Activated CD8-positive, alpha-beta memory T cell treated with anti-CD3 and anti-CD28 coated beads, Interleukin-2, amount 50 U/mL, for 1 hour (primary cell): ENCODE measurements at regions not wholly inside any gene's neighbourhood (a gene's known extent, or its start where the extent isn't known, plus 50 kb on each side); places are given as distances from the start of the nearest gene placed in this dataset.
"Not testable (repeated sequence)": the region's sequence is repeated elsewhere in the genome, so short reads cannot be mapped to it uniquely, and the experiment has no call there.

ENCODE experiments used
- DNase-seq: peaks from one replicate; pipeline ENCODE4 v3.0.0-alpha.2; 2020; ENCODE audit errors: extremely low read depth

- DNase-seq, result no peak
Observed at GRCh38 chr21:16420031-16420724, 690.4 kb downstream of the USP25 start.

GRCh38 chr21:16421007-16421406 is 691.2 kb downstream of the USP25 start:
- DNase-seq, result no peak

GRCh38 chr21:16421965-16422364 is 692.2 kb downstream of the USP25 start:
- DNase-seq, result no peak

- DNase-seq, result no peak
Observed at GRCh38 chr21:16422702-16423101, 692.9 kb downstream of the USP25 start.

- no peak for DNase-seq
Observed at GRCh38 chr21:16423921-16424320, 694.1 kb downstream of the USP25 start.

GRCh38 chr21:16424331-16424751 is 694.6 kb downstream of the USP25 start:
- no peak for DNase-seq

- no peak for DNase-seq
Observed at GRCh38 chr21:16425376-16425775, 695.6 kb downstream of the USP25 start.

- DNase-seq, result no peak
Observed at GRCh38 chr21:16426936-16427335, 697.2 kb downstream of the USP25 start.

GRCh38 chr21:16427587-16428087 is 697.9 kb downstream of the USP25 start:
- no peak for DNase-seq

- no peak for DNase-seq
Observed at GRCh38 chr21:16437586-16437985, 707.8 kb downstream of the USP25 start.

GRCh38 chr21:16438761-16439160 is 709.0 kb downstream of the USP25 start:
- DNase-seq, result no peak

- DNase-seq, result no peak
Observed at GRCh38 chr21:16441789-16442188, 712.0 kb downstream of the USP25 start.

- DNase-seq, result no peak
Observed at GRCh38 chr21:16454399-16454798, 724.6 kb downstream of the USP25 start.

- no peak for DNase-seq
Observed at GRCh38 chr21:16455526-16455925, 725.7 kb downstream of the USP25 start.

- no peak for DNase-seq
Observed at GRCh38 chr21:16455978-16456377, 726.2 kb downstream of the USP25 start.

- no peak for DNase-seq
Observed at GRCh38 chr21:16457498-16457897, 727.7 kb downstream of the USP25 start.

- no peak for DNase-seq
Observed at GRCh38 chr21:16460936-16461335, 731.2 kb downstream of the USP25 start.

GRCh38 chr21:16464211-16464889 is 734.6 kb downstream of the USP25 start:
- DNase-seq, result not testable (repeated sequence)

GRCh38 chr21:16468184-16468583 is 738.4 kb downstream of the USP25 start:
- DNase-seq, result no peak

GRCh38 chr21:16473988-16474387 is 744.2 kb downstream of the USP25 start:
- no peak for DNase-seq

GRCh38 chr21:16476056-16476825 is 746.5 kb downstream of the USP25 start:
- no peak for DNase-seq

GRCh38 chr21:16488042-16488441 is 758.3 kb downstream of the USP25 start:
- no peak for DNase-seq

- DNase-seq, result no peak
Observed at GRCh38 chr21:16492356-16492755, 762.6 kb downstream of the USP25 start.
